ENCODE measurements at regions not wholly inside any gene's neighbourhood (a gene's known extent, or its start where the extent isn't known, plus 50 kb on each side); places are given as distances from the start of the nearest gene placed in this dataset.

DNA sequence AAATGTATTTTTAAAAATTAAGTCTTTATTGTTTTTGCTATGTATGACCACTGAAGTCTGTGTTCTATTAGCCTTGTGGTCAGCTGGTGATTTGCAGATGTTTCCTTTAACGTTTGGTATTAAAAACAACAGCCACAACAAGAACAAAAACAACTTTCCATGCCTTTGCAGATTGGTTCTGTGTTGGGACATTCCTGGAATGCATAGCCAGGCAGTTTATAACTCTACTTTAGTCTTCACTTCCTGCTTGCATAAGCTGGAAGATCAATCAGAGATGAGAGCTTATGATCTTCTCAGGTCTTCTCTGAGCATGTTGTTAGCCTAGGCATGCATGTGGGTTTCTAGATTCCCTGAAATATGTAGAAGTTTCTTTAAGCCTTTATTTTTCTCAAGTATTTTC is 58.9 kb upstream of the SEMA3C start:
- DNase-seq (ENCODE audit: low spot score), result no peak

DNA sequence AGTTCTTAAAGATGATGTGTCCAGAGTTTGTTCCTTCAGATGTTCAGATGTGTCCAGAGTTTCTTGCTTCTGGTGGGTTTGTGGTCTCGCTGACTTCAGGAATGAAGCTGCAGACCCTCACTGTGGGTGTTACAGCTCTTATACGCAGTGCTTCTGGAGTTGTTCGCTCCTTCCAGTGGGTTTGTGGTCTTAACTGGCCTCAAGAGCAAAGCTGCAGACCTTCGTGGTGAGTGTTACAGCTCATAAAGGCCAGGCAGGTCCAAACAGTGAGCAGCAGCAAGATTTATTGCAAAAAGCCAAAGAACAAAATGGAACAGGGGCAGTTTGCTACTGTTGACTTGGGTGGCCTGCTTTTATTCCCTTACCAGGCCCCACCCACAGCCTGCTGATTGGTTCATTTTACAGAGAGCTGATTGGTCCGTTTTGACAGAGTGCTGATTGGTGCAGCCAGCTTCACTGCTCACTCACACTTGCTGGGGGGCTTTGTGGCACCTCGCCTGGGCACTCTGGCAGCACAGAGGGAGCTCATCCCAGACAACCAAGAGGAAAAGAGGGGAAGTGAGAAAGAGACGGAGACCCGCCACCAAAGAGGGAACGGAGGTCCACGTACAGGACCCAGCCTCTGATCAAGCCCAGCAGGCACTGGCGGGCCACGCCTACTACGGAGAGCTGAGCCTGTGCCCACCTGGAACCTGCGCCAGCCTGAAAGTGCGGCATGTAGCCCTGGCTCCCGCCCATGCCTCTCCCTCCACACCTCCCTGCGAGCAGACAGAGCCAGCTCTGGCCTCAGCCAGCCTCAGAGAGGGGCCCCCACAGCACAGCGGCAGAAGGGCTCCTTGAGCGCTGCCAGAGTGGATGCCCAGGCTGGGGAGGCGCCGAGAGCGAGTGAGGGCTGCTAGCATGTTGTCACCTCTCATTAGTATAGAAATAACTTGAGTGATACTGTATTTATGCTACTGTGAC is 55.8 kb upstream of the SEMA3C start:
- DNase-seq (ENCODE audit: low spot score), result no peak

DNA sequence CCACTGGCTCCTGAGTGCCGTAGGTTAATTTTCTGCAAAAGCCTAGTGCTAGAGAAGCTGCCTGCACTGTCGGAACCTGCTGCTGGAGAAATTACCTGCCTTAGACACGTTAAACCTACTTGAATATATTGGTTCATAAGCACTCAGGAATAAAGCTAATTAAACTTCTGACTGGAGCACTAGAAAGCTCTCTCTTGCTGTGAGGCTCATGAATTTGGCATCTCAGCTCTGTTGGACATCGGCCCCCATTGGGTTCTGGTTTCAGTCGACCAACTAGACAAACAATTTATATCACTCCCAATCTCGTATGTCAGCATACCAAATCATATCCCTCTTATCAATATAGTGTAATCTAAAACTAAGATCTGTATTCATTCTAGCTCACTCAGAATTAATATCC is 52.4 kb upstream of the SEMA3C start:
- DNase-seq (ENCODE audit: low spot score), result no peak

All from hepatic stellate cell (primary cell).